SK-N-SH (cell line): ENCODE measurements at regions not wholly inside any gene's neighbourhood (a gene's known extent, or its start where the extent isn't known, plus 50 kb on each side); places are given as distances from the start of the nearest gene placed in this dataset.

Experiments
- EZH2phosphoT487 ChIP-seq: fragments of 200-600 bp; sonication (generic); IDR thresholded peaks from 2 replicates; pipeline ENCODE4 v1.6.1; 2017; ENCODE audit warnings: low read depth, mixed run types, mild to moderate bottlenecking, antibody characterized with exemption, moderate library complexity, borderline replicate concordance
- MAX ChIP-seq: IDR thresholded peaks from 2 replicates; pipeline ENCODE4 v1.4.0; 2012; ENCODE audit warnings: low read depth
- MXI1 ChIP-seq: IDR thresholded peaks from 2 replicates; pipeline ENCODE4 v1.6.1; 2012; ENCODE audit warnings: mild to moderate bottlenecking, low read depth, low read length, improper control_type of control experiment
- POLR2AphosphoS5 ChIP-seq: IDR thresholded peaks from 2 replicates; pipeline ENCODE4 v1.6.1; 2012; ENCODE audit warnings: low read depth, low read length
- RAD21 ChIP-seq: IDR thresholded peaks from 2 replicates; pipeline ENCODE4 v1.6.1; 2012; ENCODE audit warnings: mild to moderate bottlenecking, low read length
- SIN3A ChIP-seq: IDR thresholded peaks from 2 replicates; pipeline ENCODE4 v1.6.1; 2012; ENCODE audit warnings: low read depth, mild to moderate bottlenecking, low read length, moderate library complexity, borderline replicate concordance
- TAF1 ChIP-seq: IDR thresholded peaks from 2 replicates; pipeline ENCODE4 v1.6.1; 2012; ENCODE audit warnings: low read depth, mild to moderate bottlenecking, low read length, moderate library complexity, borderline replicate concordance
- TF ChIP-seq, protein P1 (sequence below): fragments of 200-600 bp; sonication (generic); IDR thresholded peaks from 2 replicates; pipeline ENCODE4 v1.6.1; 2017; ENCODE audit warnings: antibody characterized with exemption, mild to moderate bottlenecking, moderate library complexity

GRCh38 chr18:6566338-6566911, 151.7 kb upstream of the L3MBTL4 start:
- no peak for TF ChIP-seq MAX
- TF ChIP-seq, protein P1, sequence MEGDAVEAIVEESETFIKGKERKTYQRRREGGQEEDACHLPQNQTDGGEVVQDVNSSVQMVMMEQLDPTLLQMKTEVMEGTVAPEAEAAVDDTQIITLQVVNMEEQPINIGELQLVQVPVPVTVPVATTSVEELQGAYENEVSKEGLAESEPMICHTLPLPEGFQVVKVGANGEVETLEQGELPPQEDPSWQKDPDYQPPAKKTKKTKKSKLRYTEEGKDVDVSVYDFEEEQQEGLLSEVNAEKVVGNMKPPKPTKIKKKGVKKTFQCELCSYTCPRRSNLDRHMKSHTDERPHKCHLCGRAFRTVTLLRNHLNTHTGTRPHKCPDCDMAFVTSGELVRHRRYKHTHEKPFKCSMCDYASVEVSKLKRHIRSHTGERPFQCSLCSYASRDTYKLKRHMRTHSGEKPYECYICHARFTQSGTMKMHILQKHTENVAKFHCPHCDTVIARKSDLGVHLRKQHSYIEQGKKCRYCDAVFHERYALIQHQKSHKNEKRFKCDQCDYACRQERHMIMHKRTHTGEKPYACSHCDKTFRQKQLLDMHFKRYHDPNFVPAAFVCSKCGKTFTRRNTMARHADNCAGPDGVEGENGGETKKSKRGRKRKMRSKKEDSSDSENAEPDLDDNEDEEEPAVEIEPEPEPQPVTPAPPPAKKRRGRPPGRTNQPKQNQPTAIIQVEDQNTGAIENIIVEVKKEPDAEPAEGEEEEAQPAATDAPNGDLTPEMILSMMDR = no peak
- no peak for TF ChIP-seq MXI1
- TF ChIP-seq EZH2phosphoT487 = no peak
- TF ChIP-seq TAF1 = no peak
- TF ChIP-seq SIN3A = no peak
- no peak for TF ChIP-seq RAD21
- TF ChIP-seq POLR2AphosphoS5 = no peak
